ENCODE measurements at regions not wholly inside any gene's neighbourhood (a gene's known extent, or its start where the extent isn't known, plus 50 kb on each side); places are given as distances from the start of the nearest gene placed in this dataset.

GRCh38 chr9:10674586-10674985, 61.8 kb upstream of the PTPRD start:
- no peak for DNase-seq (ENCODE audit: extremely low read depth, low read depth, low spot score)

DNA sequence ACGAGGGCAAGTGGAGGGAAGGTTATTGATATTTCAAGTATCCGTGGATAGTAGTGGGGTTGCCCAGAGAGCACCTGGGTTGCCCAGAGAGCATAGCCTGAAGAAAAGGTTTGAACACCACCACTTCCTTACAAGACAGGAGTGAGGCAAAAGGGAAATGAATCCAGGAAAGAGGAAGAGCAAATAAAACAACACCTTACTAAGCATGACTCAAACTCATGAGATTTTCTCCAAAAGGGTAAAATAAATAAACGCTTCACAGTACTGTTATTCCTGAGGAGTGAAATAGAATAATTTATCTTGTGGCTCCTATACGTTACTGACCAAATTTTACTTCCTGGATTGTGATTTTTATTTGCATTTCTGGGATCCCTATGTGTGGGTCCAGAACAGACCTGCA, 65.2 kb upstream of the PTPRD start:
- DNase-seq (ENCODE audit: extremely low read depth, low read depth, low spot score) = no peak

DNA sequence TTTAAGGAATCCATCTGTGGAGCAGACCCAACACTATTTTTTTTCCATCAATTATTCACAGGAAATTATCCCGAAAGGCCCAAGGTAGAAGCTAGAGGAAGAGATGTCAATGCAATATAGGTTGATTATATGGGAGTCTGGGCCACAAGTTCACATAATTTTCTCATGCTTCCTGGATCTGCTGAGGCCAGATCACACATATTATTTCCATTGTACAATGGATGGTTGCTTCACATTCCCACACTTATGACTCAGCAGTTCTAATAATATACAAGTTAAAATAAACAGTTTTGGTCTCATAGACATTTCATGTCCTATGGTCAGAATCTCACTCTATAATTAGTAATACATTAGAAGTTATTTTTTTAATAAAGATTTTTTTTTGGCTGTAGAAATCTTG, 66.0 kb upstream of the PTPRD start:
- DNase-seq (ENCODE audit: extremely low read depth, low read depth, low spot score) = no peak

GRCh38 chr9:10686943-10687342, 74.1 kb upstream of the PTPRD start:
- DNase-seq (ENCODE audit: extremely low read depth, low read depth, low spot score) = no peak

- no peak for DNase-seq (ENCODE audit: extremely low read depth, low read depth, low spot score)
Observed at GRCh38 chr9:10690546-10690945, 77.7 kb upstream of the PTPRD start.

DNA sequence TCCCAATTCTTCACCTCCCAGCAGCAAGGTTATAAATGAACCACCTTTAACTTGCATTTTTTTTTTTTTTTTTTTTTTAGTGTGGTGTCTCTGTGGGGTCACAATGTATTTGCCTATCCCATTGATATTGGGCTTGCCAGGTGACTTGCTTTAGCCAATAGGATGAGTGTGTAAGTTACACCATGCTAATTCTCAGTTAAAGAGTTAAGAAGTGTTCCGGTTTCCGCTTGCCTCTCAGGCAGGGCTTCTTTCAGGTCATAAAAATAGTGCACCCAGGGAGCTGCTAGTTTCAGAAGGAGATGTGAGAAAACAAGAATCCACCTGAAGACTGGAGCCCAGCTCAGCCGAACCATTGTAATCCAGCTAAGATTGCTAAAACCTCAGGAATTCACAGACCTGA, 84.2 kb upstream of the PTPRD start:
- no peak for DNase-seq (ENCODE audit: extremely low read depth, low read depth, low spot score)

GRCh38 chr9:10700291-10700690, 87.5 kb upstream of the PTPRD start:
- DNase-seq (ENCODE audit: extremely low read depth, low read depth, low spot score) = no peak

GRCh38 chr9:10700915-10701314, 88.1 kb upstream of the PTPRD start:
- no peak for DNase-seq (ENCODE audit: extremely low read depth, low read depth, low spot score)

GRCh38 chr9:10701906-10702305, 89.1 kb upstream of the PTPRD start:
- no peak for DNase-seq (ENCODE audit: extremely low read depth, low read depth, low spot score)

DNA sequence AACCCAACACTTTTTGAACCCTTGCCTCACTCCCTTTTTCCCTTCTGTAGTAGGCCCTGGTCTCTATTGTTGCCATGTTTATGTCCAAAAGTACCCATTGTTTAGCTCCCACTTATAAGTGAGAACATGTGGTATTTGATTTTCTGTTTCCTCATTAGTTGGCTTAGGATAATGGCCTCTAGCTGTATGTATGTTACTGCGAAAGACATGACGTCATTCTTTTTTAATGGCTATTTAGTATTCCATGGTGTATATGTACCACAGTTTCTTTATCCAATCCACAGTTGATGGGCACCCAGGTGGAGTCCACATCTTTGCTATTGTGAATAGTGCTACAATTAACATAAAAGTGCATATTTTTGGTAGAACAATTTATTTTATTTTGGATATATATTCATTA, 90.3 kb upstream of the PTPRD start:
- DNase-seq (ENCODE audit: extremely low read depth, low read depth, low spot score) = no peak

- no peak for DNase-seq (ENCODE audit: extremely low read depth, low read depth, low spot score)
Observed at GRCh38 chr9:10704720-10705119, 91.9 kb upstream of the PTPRD start.

- no peak for DNase-seq (ENCODE audit: extremely low read depth, low read depth, low spot score)
Observed at GRCh38 chr9:10705383-10705782, 92.6 kb upstream of the PTPRD start.

DNA sequence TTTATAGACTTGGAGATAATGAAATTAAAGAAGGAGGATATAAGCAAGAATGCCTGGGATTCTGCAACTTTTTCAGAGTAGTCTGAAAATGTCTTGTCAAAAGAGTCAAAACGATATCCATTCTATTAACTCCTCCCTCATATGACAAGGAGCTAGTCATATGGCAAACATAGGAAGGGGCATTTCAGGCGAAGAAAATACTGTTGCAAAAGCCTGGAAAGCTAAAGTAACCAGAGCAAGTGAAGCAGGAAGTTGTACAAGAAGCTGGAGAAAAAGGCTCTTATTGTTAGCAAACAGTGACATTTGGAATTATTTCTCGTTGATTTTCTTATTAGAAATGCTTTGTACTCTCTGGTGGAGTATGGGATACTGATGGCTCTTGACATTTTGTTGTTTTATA, 94.0 kb upstream of the PTPRD start:
- no peak for DNase-seq (ENCODE audit: extremely low read depth, low read depth, low spot score)

- no peak for DNase-seq (ENCODE audit: extremely low read depth, low read depth, low spot score)
Observed at GRCh38 chr9:10721301-10721700, 108.5 kb upstream of the PTPRD start.

- no peak for DNase-seq (ENCODE audit: extremely low read depth, low read depth, low spot score)
Observed at GRCh38 chr9:10729213-10729612, 116.4 kb upstream of the PTPRD start.

- DNase-seq (ENCODE audit: extremely low read depth, low read depth, low spot score) = no peak
Observed at GRCh38 chr9:10744669-10745068, 131.9 kb upstream of the PTPRD start.

DNA sequence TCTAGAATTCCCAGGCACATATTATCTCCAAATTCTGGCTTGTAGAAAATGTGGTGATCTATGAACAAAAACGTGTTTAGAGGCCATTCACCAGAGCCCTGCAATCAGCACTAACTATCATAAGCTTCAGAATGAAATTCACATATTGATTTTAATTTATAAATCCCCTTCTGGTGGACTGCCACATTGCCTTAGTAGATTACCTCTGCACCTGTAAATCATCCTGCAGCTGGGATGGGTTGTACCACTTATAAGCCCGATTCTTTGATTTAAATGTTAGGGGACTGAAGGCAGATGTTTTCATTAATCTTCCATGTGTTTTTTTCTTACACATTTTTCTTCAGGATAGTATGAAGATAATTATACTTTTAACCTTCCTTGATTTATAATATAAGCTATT, 140.7 kb upstream of the PTPRD start:
- DNase-seq (ENCODE audit: extremely low read depth, low read depth, low spot score) = no peak

- DNase-seq (ENCODE audit: extremely low read depth, low read depth, low spot score) = no peak
Observed at GRCh38 chr9:10764481-10764880, 151.7 kb upstream of the PTPRD start.

DNA sequence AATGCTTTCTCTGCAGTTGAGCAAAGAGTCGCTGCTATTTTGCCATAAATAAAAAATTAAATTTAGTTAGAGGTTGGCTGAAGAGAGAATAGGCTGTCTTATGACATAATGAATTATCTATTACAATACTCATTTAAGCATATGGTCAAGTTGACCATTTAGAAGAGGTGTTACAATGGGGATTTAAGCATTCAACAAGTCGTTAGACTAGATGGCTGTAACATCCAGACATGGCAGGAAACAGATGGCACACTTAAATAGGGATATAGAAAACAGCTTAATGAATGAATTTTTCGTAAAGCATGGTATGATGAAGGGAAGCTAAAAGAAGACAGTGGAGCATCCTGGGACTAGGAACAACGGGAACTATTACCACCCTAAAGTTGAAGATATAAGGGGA, 160.3 kb upstream of the PTPRD start:
- DNase-seq (ENCODE audit: extremely low read depth, low read depth, low spot score) = no peak

DNA sequence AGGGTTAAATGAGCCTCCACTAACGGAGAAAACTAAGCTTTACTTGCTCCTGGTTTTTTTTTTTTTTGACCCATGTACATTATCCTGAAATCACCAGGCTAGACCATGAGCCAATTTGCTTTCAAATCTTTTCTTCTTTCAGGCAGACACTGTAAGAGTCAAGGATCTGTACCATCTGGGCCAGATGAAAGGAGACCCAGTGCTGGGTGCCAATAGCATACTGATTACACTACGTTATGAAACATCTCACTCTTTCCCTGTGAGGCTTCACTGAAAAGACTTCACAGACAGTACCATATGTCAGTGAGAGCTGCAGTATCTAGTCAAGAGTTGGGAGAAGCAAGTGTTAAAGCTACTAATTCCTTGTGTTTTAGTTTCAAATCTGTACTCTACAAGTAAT, 161.2 kb upstream of the PTPRD start:
- no peak for DNase-seq (ENCODE audit: extremely low read depth, low read depth, low spot score)

DNA sequence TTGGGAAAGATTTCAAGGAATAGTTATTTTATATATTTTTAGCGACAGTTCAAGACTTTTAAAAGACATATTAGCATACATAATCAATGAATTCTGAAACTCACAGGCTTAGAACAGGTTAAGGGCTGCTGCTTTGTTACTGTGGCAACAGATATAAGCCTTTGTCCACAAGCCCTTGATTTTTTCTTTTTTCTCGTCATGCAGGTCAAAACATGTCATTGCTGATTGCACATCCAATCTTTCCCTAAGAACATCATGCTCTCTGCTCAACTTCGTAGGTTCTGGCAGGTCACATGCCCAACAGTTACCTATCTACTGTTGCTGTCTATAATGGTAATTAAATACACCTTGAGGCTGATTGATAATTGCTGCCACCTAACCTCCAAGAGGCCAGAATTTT, 172.5 kb upstream of the PTPRD start:
- no peak for DNase-seq (ENCODE audit: extremely low read depth, low read depth, low spot score)

- DNase-seq (ENCODE audit: extremely low read depth, low read depth, low spot score) = no peak
Observed at GRCh38 chr9:10793306-10793705, 180.5 kb upstream of the PTPRD start.

GRCh38 chr9:10804486-10804885, 191.7 kb upstream of the PTPRD start:
- no peak for DNase-seq (ENCODE audit: extremely low read depth, low read depth, low spot score)

- DNase-seq (ENCODE audit: extremely low read depth, low read depth, low spot score) = no peak
Observed at GRCh38 chr9:10806868-10807267, 194.1 kb upstream of the PTPRD start.

All from glomerular endothelial cell (primary cell).